ENCODE measurements at regions not wholly inside any gene's neighbourhood (a gene's known extent, or its start where the extent isn't known, plus 50 kb on each side); places are given as distances from the start of the nearest gene placed in this dataset.
"Not testable (repeated sequence)": the region's sequence is repeated elsewhere in the genome, so short reads cannot be mapped to it uniquely, and the experiment has no call there.

DNA sequence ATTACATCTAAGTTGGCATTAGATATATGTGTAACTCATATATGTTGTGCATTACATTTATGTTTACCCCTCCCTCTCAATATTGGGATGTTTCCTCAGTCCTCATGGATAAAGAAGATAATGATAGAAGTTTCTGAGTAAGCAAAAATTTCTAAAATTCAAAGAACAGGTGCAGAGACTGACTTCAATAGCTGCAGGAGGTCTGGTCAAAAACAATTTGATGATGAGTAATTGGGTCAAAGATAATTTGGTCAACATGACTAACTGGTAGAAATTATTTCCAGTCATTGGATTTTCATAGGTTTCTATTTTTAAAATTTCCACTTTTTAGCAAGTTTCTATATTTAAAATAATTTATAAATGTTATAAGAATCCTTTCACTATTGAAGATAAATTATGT is 1130.9 kb upstream of the SLC39A10 start:
- Histone ChIP-seq H3K9me3 (no peaks in the 10 kb centered on the region), H3K27me3 (replicated peaks in 1 of 7) (no peaks in the 10 kb centered on the region), H3K27ac (no peak overlapping the region), H3K36me3 (no peaks in the 10 kb centered on the region), H3K4me1 (no peaks in the 10 kb centered on the region), H3K4me3 (no peak overlapping the region)
- no peak for TF ChIP-seq POLR2A (IDR thresholded peaks at IDR 0.05)
- TF ChIP-seq POLR2AphosphoS5 (IDR thresholded peaks at IDR 0.05) = no peak
- TF ChIP-seq, protein P1, sequence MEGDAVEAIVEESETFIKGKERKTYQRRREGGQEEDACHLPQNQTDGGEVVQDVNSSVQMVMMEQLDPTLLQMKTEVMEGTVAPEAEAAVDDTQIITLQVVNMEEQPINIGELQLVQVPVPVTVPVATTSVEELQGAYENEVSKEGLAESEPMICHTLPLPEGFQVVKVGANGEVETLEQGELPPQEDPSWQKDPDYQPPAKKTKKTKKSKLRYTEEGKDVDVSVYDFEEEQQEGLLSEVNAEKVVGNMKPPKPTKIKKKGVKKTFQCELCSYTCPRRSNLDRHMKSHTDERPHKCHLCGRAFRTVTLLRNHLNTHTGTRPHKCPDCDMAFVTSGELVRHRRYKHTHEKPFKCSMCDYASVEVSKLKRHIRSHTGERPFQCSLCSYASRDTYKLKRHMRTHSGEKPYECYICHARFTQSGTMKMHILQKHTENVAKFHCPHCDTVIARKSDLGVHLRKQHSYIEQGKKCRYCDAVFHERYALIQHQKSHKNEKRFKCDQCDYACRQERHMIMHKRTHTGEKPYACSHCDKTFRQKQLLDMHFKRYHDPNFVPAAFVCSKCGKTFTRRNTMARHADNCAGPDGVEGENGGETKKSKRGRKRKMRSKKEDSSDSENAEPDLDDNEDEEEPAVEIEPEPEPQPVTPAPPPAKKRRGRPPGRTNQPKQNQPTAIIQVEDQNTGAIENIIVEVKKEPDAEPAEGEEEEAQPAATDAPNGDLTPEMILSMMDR (IDR thresholded peaks at IDR 0.05 in 8 of 11, conservative IDR thresholded peaks at IDR 0.05 in 3 of 11) = no peak
- intact Hi-C loops (cut with DNase I; ENCODE audit: low total_unique reads) = no loop called here
- DNase-seq = no peak

DNA sequence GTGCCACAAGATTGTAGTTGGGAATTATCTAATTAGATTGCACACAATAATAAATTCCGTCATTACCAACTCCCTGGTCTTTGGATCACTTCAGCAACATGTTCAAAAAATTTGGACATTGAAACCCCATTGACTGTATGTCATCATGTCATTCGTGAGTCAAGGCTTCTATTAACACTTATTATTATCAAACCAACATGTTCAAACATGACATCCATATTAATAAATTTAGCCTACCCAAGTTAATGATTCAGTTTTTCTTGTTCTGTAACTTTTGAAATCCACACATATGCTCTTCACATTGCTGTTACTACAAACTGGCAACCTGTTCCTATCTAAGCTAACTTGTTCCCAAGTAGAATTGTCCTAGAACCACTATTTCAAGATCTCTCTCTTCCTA is 1142.7 kb upstream of the SLC39A10 start:
- 59 to 74% (median 66%) methylated on average over 2 of the region's 2 CpGs for WGBS, 5 donors
- Histone ChIP-seq H3K27ac (no peak overlapping the region), H3K4me3 (no peak overlapping the region), H3K9me3 (peaks cover 0 to 11% (median 2%) of the 10 kb centered on the region in 8 donors), H3K27me3 (replicated peaks in 1 of 7) (no peaks in the 10 kb centered on the region), H3K4me1 (no peaks in the 10 kb centered on the region), H3K36me3 (no peaks in the 10 kb centered on the region)
- TF ChIP-seq, protein P1 (IDR thresholded peaks at IDR 0.05 in 8 of 11, conservative IDR thresholded peaks at IDR 0.05 in 3 of 11) = no peak
- no peak for TF ChIP-seq POLR2AphosphoS5 (IDR thresholded peaks at IDR 0.05)
- TF ChIP-seq POLR2A (IDR thresholded peaks at IDR 0.05) = no peak
- no peak for DNase-seq
- intact Hi-C loops (cut with DNase I; ENCODE audit: low total_unique reads) = no loop called here

DNA sequence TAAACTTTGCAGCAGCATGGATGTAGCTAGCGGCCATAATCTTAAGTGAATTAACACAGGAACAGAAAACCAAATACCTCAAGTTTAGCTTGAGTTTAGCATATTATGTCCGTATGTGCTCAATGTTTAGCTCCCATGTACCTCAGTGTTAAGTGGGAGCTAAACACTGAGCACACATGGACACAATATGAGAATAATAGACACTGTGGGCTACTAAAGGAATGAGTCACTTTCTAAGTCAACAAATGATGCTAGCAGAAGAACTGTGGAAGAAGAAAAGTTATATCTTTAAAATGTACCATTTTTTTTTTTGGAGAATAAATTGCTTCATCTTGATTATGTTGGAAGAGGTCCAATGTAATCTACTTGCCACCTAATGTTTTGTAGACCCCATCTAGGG is 1146.0 kb upstream of the SLC39A10 start:
- H3K4me1 ChIP-seq; DNase-seq; H3K27me3 ChIP-seq (replicated peaks in 1 of 7); H3K9me3 ChIP-seq; H3K36me3 ChIP-seq; intact Hi-C loops (cut with DNase I; ENCODE audit: low total_unique reads); H3K4me3 ChIP-seq; H3K27ac ChIP-seq: not testable (repeated sequence)
- WGBS, 5 donors = 79 to 91% (median 88%) methylated on average over 2 of the region's 2 CpGs

DNA sequence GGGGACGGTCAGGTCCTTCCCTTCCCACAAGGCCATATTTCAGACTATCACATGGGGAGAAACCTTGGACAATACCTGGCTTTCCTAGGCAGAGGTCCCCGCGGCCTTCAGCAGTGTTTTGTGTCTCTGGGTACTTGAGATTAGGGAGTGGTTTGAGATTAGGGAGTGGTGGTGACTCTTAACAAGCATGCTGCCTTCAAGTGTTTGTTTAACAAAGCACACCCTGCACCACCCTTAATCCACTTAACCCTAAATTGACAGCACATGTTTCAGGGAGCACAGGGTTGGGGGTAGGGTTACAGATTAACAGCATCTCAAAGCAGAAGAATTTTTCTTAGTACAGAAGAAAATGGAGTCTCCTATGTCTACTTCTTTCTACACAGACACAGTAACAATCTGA is 1152.2 kb upstream of the SLC39A10 start:
- H3K27ac ChIP-seq; H3K36me3 ChIP-seq; DNase-seq; H3K9me3 ChIP-seq; H3K4me3 ChIP-seq; intact Hi-C loops (cut with DNase I; ENCODE audit: low total_unique reads); H3K4me1 ChIP-seq; H3K27me3 ChIP-seq (replicated peaks in 1 of 7): not testable (repeated sequence)
- 30 to 52% (median 50%) methylated on average over 3 of the region's 3 CpGs for WGBS, 5 donors

DNA sequence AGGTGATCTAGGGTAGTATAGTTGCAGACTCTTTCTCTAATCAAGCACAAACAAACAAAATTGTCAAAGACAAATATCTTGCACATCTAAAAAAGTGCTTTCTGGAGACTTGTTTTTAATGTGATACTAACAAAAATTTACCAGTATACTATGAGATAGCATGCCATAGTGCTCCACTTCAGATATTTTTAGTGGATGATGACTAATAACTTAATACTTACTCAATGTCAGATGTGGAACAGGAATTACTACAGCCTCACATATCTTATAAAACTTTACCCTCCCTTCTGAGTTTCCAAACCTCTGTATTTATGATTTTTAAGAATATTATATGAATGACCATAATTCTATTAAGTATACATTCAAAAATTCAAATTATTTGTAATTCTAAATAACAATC is 1162.0 kb upstream of the SLC39A10 start:
- TF ChIP-seq POLR2AphosphoS5 (IDR thresholded peaks at IDR 0.05) = no peak
- TF ChIP-seq, protein P1 (IDR thresholded peaks at IDR 0.05 in 8 of 11, conservative IDR thresholded peaks at IDR 0.05 in 3 of 11) = no peak
- TF ChIP-seq POLR2A (IDR thresholded peaks at IDR 0.05) = no peak
- H3K9me3 ChIP-seq = no peaks in the 10 kb centered on the region
- no peaks in the 10 kb centered on the region for H3K4me1 ChIP-seq
- DNase-seq = no peak
- H3K36me3 ChIP-seq = no peaks in the 10 kb centered on the region
- H3K27ac ChIP-seq = no peak overlapping the region
- H3K27me3 ChIP-seq (replicated peaks in 1 of 7) = no peaks in the 10 kb centered on the region
- intact Hi-C loops (cut with DNase I; ENCODE audit: low total_unique reads) = no loop called here
- no peak overlapping the region for H3K4me3 ChIP-seq

Data from spleen (tissue), 11 donors.